Iris pigment epithelial cell (primary cell): ENCODE measurements at regions not wholly inside any gene's neighbourhood (a gene's known extent, or its start where the extent isn't known, plus 50 kb on each side); places are given as distances from the start of the nearest gene placed in this dataset.
"Not testable (repeated sequence)": the region's sequence is repeated elsewhere in the genome, so short reads cannot be mapped to it uniquely, and the experiment has no call there.

Experiments used
- DNase-seq: peaks from one replicate; pipeline ENCODE4 v3.0.0-alpha.2; 2011; ENCODE audit warnings: low read depth

- no peak for DNase-seq
Observed at GRCh38 chr10:130935897-130936550, 375.5 kb downstream of the TCERG1L start.

GRCh38 chr10:130936851-130937250 lies 374.7 kb downstream of the TCERG1L start:
- no peak for DNase-seq

GRCh38 chr10:130938051-130938450 lies 373.5 kb downstream of the TCERG1L start:
- no peak for DNase-seq

- DNase-seq: not testable (repeated sequence)
Observed at GRCh38 chr10:130938891-130939290, 372.6 kb downstream of the TCERG1L start.

- no peak for DNase-seq
Observed at GRCh38 chr10:130941886-130942285, 369.6 kb downstream of the TCERG1L start.

GRCh38 chr10:130952086-130952485 lies 359.4 kb downstream of the TCERG1L start:
- no peak for DNase-seq

- DNase-seq: no peak
Observed at GRCh38 chr10:130954326-130954905, 357.1 kb downstream of the TCERG1L start.

GRCh38 chr10:130956251-130956650 lies 355.3 kb downstream of the TCERG1L start:
- DNase-seq: no peak

- no peak for DNase-seq
Observed at GRCh38 chr10:130957423-130957822, 354.1 kb downstream of the TCERG1L start.

- DNase-seq: no peak
Observed at GRCh38 chr10:130958003-130958402, 353.5 kb downstream of the TCERG1L start.

GRCh38 chr10:130958981-130959751 lies 352.4 kb downstream of the TCERG1L start:
- DNase-seq: no peak

- no peak for DNase-seq
Observed at GRCh38 chr10:130959752-130960195, 351.7 kb downstream of the TCERG1L start.

GRCh38 chr10:130960531-130960930 lies 351.0 kb downstream of the TCERG1L start:
- DNase-seq: no peak

GRCh38 chr10:130961506-130962239 lies 349.8 kb downstream of the TCERG1L start:
- no peak for DNase-seq

GRCh38 chr10:130962240-130963051 lies 349.1 kb downstream of the TCERG1L start:
- no peak for DNase-seq

- DNase-seq: no peak
Observed at GRCh38 chr10:130963052-130963393, 348.5 kb downstream of the TCERG1L start.

GRCh38 chr10:130963786-130964522 lies 347.6 kb downstream of the TCERG1L start:
- DNase-seq: no peak

- DNase-seq: no peak
Observed at GRCh38 chr10:130964771-130965170, 346.8 kb downstream of the TCERG1L start.

GRCh38 chr10:130967161-130967560 lies 344.4 kb downstream of the TCERG1L start:
- no peak for DNase-seq

- no peak for DNase-seq
Observed at GRCh38 chr10:130967784-130968183, 343.7 kb downstream of the TCERG1L start.

GRCh38 chr10:130968511-130968910 lies 343.0 kb downstream of the TCERG1L start:
- DNase-seq: no peak
